ENCODE measurements at regions not wholly inside any gene's neighbourhood (a gene's known extent, or its start where the extent isn't known, plus 50 kb on each side); places are given as distances from the start of the nearest gene placed in this dataset.

DNA sequence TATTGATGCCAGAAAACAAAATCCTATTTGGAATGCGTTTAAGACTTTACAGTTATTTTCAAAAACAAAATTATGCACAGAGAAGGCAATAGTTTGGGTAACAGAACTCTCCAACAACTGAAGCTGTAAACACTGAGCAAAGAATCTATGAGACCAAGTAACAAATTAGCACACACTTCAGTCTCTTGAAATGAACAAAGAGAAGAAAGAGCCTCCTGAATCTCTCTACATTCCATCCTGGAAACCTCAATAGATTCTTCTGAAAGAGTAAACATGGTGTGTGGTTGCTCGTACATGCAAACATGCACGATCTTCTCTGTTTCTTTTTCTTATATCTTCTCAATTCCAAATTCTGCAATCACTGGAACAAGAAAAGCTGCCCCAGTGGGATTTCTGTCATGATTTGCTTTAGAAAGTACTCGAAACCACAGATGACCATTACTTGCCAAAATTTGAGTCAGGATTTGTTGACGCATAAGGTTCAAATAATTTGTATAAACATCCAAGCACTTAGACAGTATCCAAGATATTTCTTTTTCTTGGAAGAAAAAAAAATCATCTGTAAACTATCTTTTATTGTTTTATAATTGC, 137.9 kb upstream of the DACH1 start:
- H3K9me3 ChIP-seq: no peaks in the 10 kb centered on the region
- no peaks in the 10 kb centered on the region for H3K36me3 ChIP-seq (ENCODE audit: low read depth)
- intact Hi-C loops (cut with DNase I, micrococcal nuclease): no loop called here
- ATAC-seq (no peak), DNase-seq (no peak)
- H3K4me1 ChIP-seq (ENCODE audit: low read depth): no peaks in the 10 kb centered on the region
- H3K4me3 ChIP-seq: no peak overlapping the region
- TF ChIP-seq, protein P1, sequence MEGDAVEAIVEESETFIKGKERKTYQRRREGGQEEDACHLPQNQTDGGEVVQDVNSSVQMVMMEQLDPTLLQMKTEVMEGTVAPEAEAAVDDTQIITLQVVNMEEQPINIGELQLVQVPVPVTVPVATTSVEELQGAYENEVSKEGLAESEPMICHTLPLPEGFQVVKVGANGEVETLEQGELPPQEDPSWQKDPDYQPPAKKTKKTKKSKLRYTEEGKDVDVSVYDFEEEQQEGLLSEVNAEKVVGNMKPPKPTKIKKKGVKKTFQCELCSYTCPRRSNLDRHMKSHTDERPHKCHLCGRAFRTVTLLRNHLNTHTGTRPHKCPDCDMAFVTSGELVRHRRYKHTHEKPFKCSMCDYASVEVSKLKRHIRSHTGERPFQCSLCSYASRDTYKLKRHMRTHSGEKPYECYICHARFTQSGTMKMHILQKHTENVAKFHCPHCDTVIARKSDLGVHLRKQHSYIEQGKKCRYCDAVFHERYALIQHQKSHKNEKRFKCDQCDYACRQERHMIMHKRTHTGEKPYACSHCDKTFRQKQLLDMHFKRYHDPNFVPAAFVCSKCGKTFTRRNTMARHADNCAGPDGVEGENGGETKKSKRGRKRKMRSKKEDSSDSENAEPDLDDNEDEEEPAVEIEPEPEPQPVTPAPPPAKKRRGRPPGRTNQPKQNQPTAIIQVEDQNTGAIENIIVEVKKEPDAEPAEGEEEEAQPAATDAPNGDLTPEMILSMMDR (IDR thresholded peaks at IDR 0.05): no peak

- H3K36me3 ChIP-seq (ENCODE audit: low read depth): no peaks in the 10 kb centered on the region
- DNase-seq: no peak
- intact Hi-C loops (cut with DNase I, micrococcal nuclease): no loop called here
- no peak for ATAC-seq
- H3K4me1 ChIP-seq (ENCODE audit: low read depth): no peaks in the 10 kb centered on the region
- H3K4me3 ChIP-seq: no peak overlapping the region
- TF ChIP-seq, protein P1 (IDR thresholded peaks at IDR 0.05): no peak
- no peaks in the 10 kb centered on the region for H3K9me3 ChIP-seq
These were observed 137.2 kb upstream of the DACH1 start for GRCh38 chr13:72004246-72004645.

- H3K36me3 ChIP-seq (ENCODE audit: low read depth): no peaks in the 10 kb centered on the region
- no peaks in the 10 kb centered on the region for H3K4me1 ChIP-seq (ENCODE audit: low read depth)
- intact Hi-C loops (cut with DNase I, micrococcal nuclease): no loop called here
- DNase-seq (no peak), ATAC-seq (no peak)
- H3K4me3 ChIP-seq: no peak overlapping the region
- H3K9me3 ChIP-seq: no peaks in the 10 kb centered on the region
- TF ChIP-seq, protein P1 (IDR thresholded peaks at IDR 0.05): no peak
These were observed 131.2 kb upstream of the DACH1 start for GRCh38 chr13:71998223-71998622.

DNA sequence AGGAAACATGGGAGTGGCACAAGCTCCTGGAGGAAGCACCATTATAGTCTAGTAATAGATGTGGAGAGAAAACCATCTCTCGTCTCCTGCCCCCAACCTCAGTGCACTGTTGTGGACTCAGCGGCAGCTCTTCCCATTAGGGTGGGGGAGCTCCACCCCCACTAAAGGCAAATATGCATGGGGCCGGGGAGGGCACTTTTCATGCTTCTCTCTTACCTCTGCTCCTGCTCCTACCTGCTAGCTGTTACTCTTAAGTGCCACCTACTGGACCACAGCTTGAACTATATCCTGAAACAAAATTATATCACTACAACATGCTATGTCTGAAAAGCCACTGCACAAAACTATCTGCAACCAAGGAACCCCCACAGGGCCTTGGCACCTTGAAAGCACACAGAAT, 112.6 kb upstream of the DACH1 start:
- TF ChIP-seq, protein P1 (IDR thresholded peaks at IDR 0.05): no peak
- Histone ChIP-seq H3K9me3 (no peaks in the 10 kb centered on the region), H3K4me1 (ENCODE audit: low read depth) (no peaks in the 10 kb centered on the region), H3K4me3 (no peak overlapping the region), H3K36me3 (ENCODE audit: low read depth) (no peaks in the 10 kb centered on the region)
- ATAC-seq (peak; percentile 40), DNase-seq (peak in 1 of 3 donors; percentile 10)
- intact Hi-C loops (cut with DNase I, micrococcal nuclease): no loop called here

DNA sequence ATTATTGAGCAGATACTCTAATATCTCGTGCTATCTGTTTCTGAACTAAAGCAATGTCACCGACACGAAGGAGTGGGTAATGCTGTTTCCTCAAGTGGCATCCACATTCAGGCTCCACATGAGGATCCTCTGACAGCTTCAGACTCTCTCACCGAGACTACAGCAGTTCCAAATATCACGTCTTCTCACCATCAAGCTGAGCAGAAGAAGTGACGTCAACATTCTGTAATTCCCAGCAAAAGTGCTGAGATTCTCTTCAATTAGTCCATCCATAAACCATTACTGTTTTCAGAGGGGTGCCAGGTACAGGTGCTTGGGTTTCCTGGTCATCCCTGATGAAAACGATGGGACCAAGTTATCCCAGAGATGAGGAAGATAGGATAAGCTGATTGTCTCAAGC, 110.0 kb upstream of the DACH1 start:
- ATAC-seq (no peak), DNase-seq (no peak)
- Histone ChIP-seq H3K4me1 (ENCODE audit: low read depth) (no peaks in the 10 kb centered on the region), H3K36me3 (ENCODE audit: low read depth) (no peaks in the 10 kb centered on the region), H3K4me3 (no peak overlapping the region), H3K9me3 (no peaks in the 10 kb centered on the region)
- intact Hi-C loops (cut with DNase I, micrococcal nuclease): no loop called here
- TF ChIP-seq, protein P1 (IDR thresholded peaks at IDR 0.05): no peak

GRCh38 chr13:71967990-71968389, 101.0 kb upstream of the DACH1 start:
- ATAC-seq (no peak), DNase-seq (no peak)
- Histone ChIP-seq H3K36me3 (ENCODE audit: low read depth) (no peaks in the 10 kb centered on the region), H3K4me3 (no peak overlapping the region), H3K4me1 (ENCODE audit: low read depth) (no peaks in the 10 kb centered on the region), H3K9me3 (no peaks in the 10 kb centered on the region)
- intact Hi-C loops (cut with DNase I, micrococcal nuclease): no loop called here
- TF ChIP-seq, protein P1 (IDR thresholded peaks at IDR 0.05): no peak

Data from mucosa of descending colon (tissue), 3 donors.